Mesodermal cell (in vitro differentiated cells): ENCODE measurements at regions not wholly inside any gene's neighbourhood (a gene's known extent, or its start where the extent isn't known, plus 50 kb on each side); places are given as distances from the start of the nearest gene placed in this dataset.

ENCODE experiments used
- H3K27ac ChIP-seq: 2 replicates; pipeline ENCODE4 v1.7.0; 2013; ENCODE audit warnings: mild to moderate bottlenecking, low read depth, low read length, moderate library complexity; ENCODE audit not compliant: severe bottlenecking
- H3K36me3 ChIP-seq: 2 replicates; pipeline ENCODE4 v1.7.1; 2013; ENCODE audit warnings: mild to moderate bottlenecking, low read length, moderate library complexity; ENCODE audit not compliant: control insufficient read depth, insufficient read depth
- H3K4me1 ChIP-seq: one replicate; pipeline ENCODE4 v1.7.1; 2013; ENCODE audit warnings: mild to moderate bottlenecking, low read length; ENCODE audit not compliant: insufficient read depth, control insufficient read depth, poor library complexity, severe bottlenecking
- H3K4me3 ChIP-seq: 2 replicates; pipeline ENCODE4 v1.7.0; 2013; ENCODE audit warnings: low read length, control low read depth, mild to moderate bottlenecking; ENCODE audit not compliant: insufficient read depth, poor library complexity, severe bottlenecking; ENCODE audit errors: extremely low read depth
- H3K9me3 ChIP-seq: 2 replicates; pipeline ENCODE4 v1.7.1; 2013; ENCODE audit warnings: mild to moderate bottlenecking, low read length, moderate library complexity; ENCODE audit not compliant: control insufficient read depth
- WGBS, 2 experiments: methylation state at CpG; one replicate each; pipeline ENCODE4 v1.1.5; 2013; ENCODE audit warnings: missing lambda C conversion rate in 2 of 2; ENCODE audit not compliant: insufficient coverage in 2 of 2; 5-methylcytosine and 5-hydroxymethylcytosine counted together

GRCh38 chr4:27568236-27568951, 707.8 kb downstream of the STIM2 start:
- H3K9me3 ChIP-seq, result no peaks in the 10 kb centered on the region
- WGBS, 2 experiments, result 90 to 96% methylated on average over 4 to 8 of the region's 11 CpGs
- no peak overlapping the region for H3K27ac ChIP-seq
- no peak overlapping the region for H3K4me3 ChIP-seq
- no peaks in the 10 kb centered on the region for H3K4me1 ChIP-seq
- H3K36me3 ChIP-seq, result no peaks in the 10 kb centered on the region

- Histone ChIP-seq H3K9me3 (no peaks in the 10 kb centered on the region), H3K4me1 (no peaks in the 10 kb centered on the region), H3K4me3 (no peak overlapping the region), H3K27ac (no peak overlapping the region), H3K36me3 (no peaks in the 10 kb centered on the region)
- 80% methylated on average over 1 of the region's 2 CpGs; no CpG with 5 or more reads in 1 of the 2 experiments for WGBS, 2 experiments
These were observed 708.3 kb downstream of the STIM2 start for GRCh38 chr4:27568952-27569319.

GRCh38 chr4:27574743-27575142, 714.1 kb downstream of the STIM2 start:
- H3K9me3 ChIP-seq, result no peaks in the 10 kb centered on the region
- H3K4me1 ChIP-seq, result no peaks in the 10 kb centered on the region
- 83 to 88% methylated on average over 1 to 2 of the region's 5 CpGs for WGBS, 2 experiments
- H3K36me3 ChIP-seq, result no peaks in the 10 kb centered on the region
- no peak overlapping the region for H3K4me3 ChIP-seq
- no peak overlapping the region for H3K27ac ChIP-seq

GRCh38 chr4:27577951-27578350, 717.3 kb downstream of the STIM2 start:
- H3K27ac ChIP-seq, result no peak overlapping the region
- no peaks in the 10 kb centered on the region for H3K9me3 ChIP-seq
- H3K36me3 ChIP-seq, result no peaks in the 10 kb centered on the region
- 100% methylated on average over 1 of the region's 2 CpGs; no CpG with 5 or more reads in 1 of the 2 experiments for WGBS, 2 experiments
- no peaks in the 10 kb centered on the region for H3K4me1 ChIP-seq
- no peak overlapping the region for H3K4me3 ChIP-seq

- no peak overlapping the region for H3K4me3 ChIP-seq
- no peaks in the 10 kb centered on the region for H3K36me3 ChIP-seq
- no peak overlapping the region for H3K27ac ChIP-seq
- no peaks in the 10 kb centered on the region for H3K9me3 ChIP-seq
- H3K4me1 ChIP-seq, result no peaks in the 10 kb centered on the region
- WGBS, 2 experiments, result 95 to 100% methylated on average over 2 to 3 of the region's 6 CpGs
These were observed 732.1 kb downstream of the STIM2 start for GRCh38 chr4:27592738-27593137.

GRCh38 chr4:27594922-27595321, 734.3 kb downstream of the STIM2 start:
- Histone ChIP-seq H3K4me1 (no peaks in the 10 kb centered on the region), H3K36me3 (no peaks in the 10 kb centered on the region), H3K4me3 (no peak overlapping the region), H3K27ac (no peak overlapping the region), H3K9me3 (no peaks in the 10 kb centered on the region)
- WGBS, 2 experiments, result 82 to 91% methylated on average over 3 to 4 of the region's 5 CpGs

GRCh38 chr4:27595571-27596360, 735.1 kb downstream of the STIM2 start:
- Histone ChIP-seq H3K4me1 (no peaks in the 10 kb centered on the region), H3K9me3 (no peaks in the 10 kb centered on the region), H3K27ac (no peak overlapping the region), H3K36me3 (no peaks in the 10 kb centered on the region), H3K4me3 (no peak overlapping the region)
- 68 to 75% methylated on average over 2 of the region's 10 CpGs for WGBS, 2 experiments

- Histone ChIP-seq H3K4me3 (no peak overlapping the region), H3K9me3 (no peaks in the 10 kb centered on the region), H3K4me1 (no peaks in the 10 kb centered on the region), H3K36me3 (no peaks in the 10 kb centered on the region), H3K27ac (no peak overlapping the region)
These were observed 741.5 kb downstream of the STIM2 start for GRCh38 chr4:27602172-27602571.

GRCh38 chr4:27604692-27605091, 744.1 kb downstream of the STIM2 start:
- WGBS, 2 experiments, result 100% methylated on average over 1 of the region's 3 CpGs; no CpG with 5 or more reads in 1 of the 2 experiments
- no peaks in the 10 kb centered on the region for H3K4me1 ChIP-seq
- no peak overlapping the region for H3K4me3 ChIP-seq
- no peaks in the 10 kb centered on the region for H3K36me3 ChIP-seq
- H3K27ac ChIP-seq, result no peak overlapping the region
- no peaks in the 10 kb centered on the region for H3K9me3 ChIP-seq

- Histone ChIP-seq H3K27ac (no peak overlapping the region), H3K4me1 (no peaks in the 10 kb centered on the region), H3K4me3 (no peak overlapping the region), H3K36me3 (no peaks in the 10 kb centered on the region), H3K9me3 (no peaks in the 10 kb centered on the region)
These were observed 755.5 kb downstream of the STIM2 start for GRCh38 chr4:27616166-27616565.

GRCh38 chr4:27619435-27619834, 758.8 kb downstream of the STIM2 start:
- H3K4me3 ChIP-seq, result no peak overlapping the region
- H3K4me1 ChIP-seq, result no peaks in the 10 kb centered on the region
- H3K27ac ChIP-seq, result no peak overlapping the region
- H3K36me3 ChIP-seq, result no peaks in the 10 kb centered on the region
- no peaks in the 10 kb centered on the region for H3K9me3 ChIP-seq
